Sigmoid colon (tissue), 4 donors: ENCODE measurements at regions not wholly inside any gene's neighbourhood (a gene's known extent, or its start where the extent isn't known, plus 50 kb on each side); places are given as distances from the start of the nearest gene placed in this dataset.

Experiments used
- CTCF ChIP-seq, 4 experiments: fragments of 450-650 bp in 3 of 4; fragments of 200-600 bp in 1 of 4; IDR thresholded peaks; one replicate each; pipeline ENCODE4 v1.5.1; 2016 to 2019; ENCODE audit warnings: antibody characterized with exemption in 4 of 4, mild to moderate bottlenecking in 3 of 4, moderate library complexity in 2 of 4
- EP300 ChIP-seq, 4 donors: sonication (generic); formaldehyde crosslinking; IDR thresholded peaks; one replicate each; pipeline ENCODE4 v1.6.1; 2017; ENCODE audit warnings: antibody characterized with exemption in 4 of 4

DNA sequence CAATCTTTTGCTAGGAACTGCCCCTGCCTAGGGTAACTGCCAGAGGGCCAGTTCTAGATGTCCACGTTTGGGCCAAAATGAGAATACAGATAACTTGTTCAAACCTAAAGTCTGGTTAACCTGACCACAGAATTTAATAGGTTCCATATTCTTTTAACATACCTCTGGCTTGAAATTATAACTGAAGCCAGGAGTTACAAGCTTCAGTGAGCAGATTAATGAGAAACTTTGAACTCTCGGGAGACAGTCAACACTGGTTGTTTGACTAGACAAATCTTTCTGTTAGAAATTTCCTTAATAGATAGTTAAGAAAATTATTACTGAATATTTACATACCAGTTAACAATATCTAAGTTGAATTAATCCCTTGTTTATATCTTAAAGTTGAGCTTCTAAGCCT, 110.0 kb upstream of the KLF7 start:
- TF ChIP-seq CTCF (IDR thresholded peaks at IDR 0.05) (no peak), EP300 (IDR thresholded peaks at IDR 0.05) (no peak)
